Calu3 (cell line): ENCODE measurements at regions not wholly inside any gene's neighbourhood (a gene's known extent, or its start where the extent isn't known, plus 50 kb on each side); places are given as distances from the start of the nearest gene placed in this dataset.
"Not testable (repeated sequence)": the region's sequence is repeated elsewhere in the genome, so short reads cannot be mapped to it uniquely, and the experiment has no call there.

Experiments used
- BruUV-seq: library from RNA; stranded (reverse); fragments of 400-500 nt; replicated peaks from 2 replicates; lab custom pipeline; 2021; lab: Mats Ljungman, UMichigan
- CTCF ChIA-PET: fragments of 300-600 bp; sonication (Branson Sonifier 250); formaldehyde crosslinking; loops from one replicate; lab custom pipeline; 2022; ENCODE audit warnings: antibody characterized with exemption; lab: Charles Lee
- DNase-seq: peaks from one replicate; pipeline ENCODE4 v3.0.0; 2022
- H3K27ac Mint-ChIP-seq: one replicate; pipeline ENCODE4 v1.8.0; 2022; ENCODE audit warnings: mixed read lengths; ENCODE audit not compliant: unreplicated experiment
- H3K27me3 Mint-ChIP-seq: one replicate; pipeline ENCODE4 v1.8.0; 2022; ENCODE audit warnings: mixed read lengths; ENCODE audit not compliant: unreplicated experiment
- H3K36me3 Mint-ChIP-seq: one replicate; pipeline ENCODE4 v1.8.0; 2022; ENCODE audit warnings: mild to moderate bottlenecking, moderate library complexity, mixed read lengths; ENCODE audit not compliant: insufficient read depth, unreplicated experiment
- H3K4me1 Mint-ChIP-seq: one replicate; pipeline ENCODE4 v1.8.0; 2022; ENCODE audit warnings: mild to moderate bottlenecking, low read depth, mixed read lengths; ENCODE audit not compliant: unreplicated experiment
- H3K4me3 Mint-ChIP-seq: one replicate; pipeline ENCODE4 v1.8.0; 2022; ENCODE audit warnings: mild to moderate bottlenecking, low read depth, moderate library complexity, mixed read lengths; ENCODE audit not compliant: unreplicated experiment
- H3K9me3 Mint-ChIP-seq: one replicate; pipeline ENCODE4 v1.8.0; 2022; ENCODE audit warnings: low read depth, mixed read lengths; ENCODE audit not compliant: unreplicated experiment
- CTCF ChIP-seq: fragments of 200-600 bp; IDR thresholded peaks from one replicate; pipeline ENCODE4 v1.8.0; 2022; ENCODE audit warnings: antibody characterized with exemption; ENCODE audit not compliant: unreplicated experiment
- intact Hi-C: fragments of 100-400 bp; cut with micrococcal nuclease; formaldehyde crosslinking; loops from one replicate; pipeline ENCODE4 v1.10.0; 2022; ENCODE audit not compliant: unreplicated experiment

- Mint-ChIP-seq H3K4me3 (no peak overlapping the region), H3K36me3 (no peaks in the 10 kb centered on the region), H3K27me3 (no peaks in the 10 kb centered on the region), H3K27ac (no peak overlapping the region), H3K4me1 (no peaks in the 10 kb centered on the region), H3K9me3 (no peaks in the 10 kb centered on the region)
- DNase-seq, result no peak
- no TSS peak for BruUV-seq
- no peak for TF ChIP-seq CTCF
- intact Hi-C loops, result no loop called here
- CTCF ChIA-PET, result no interaction called here
These were observed 118.9 kb upstream of the RASGEF1B start for GRCh38 chr4:81590596-81590995.

- intact Hi-C loops, result no loop called here
- CTCF ChIA-PET, result no interaction called here
- H3K27ac Mint-ChIP-seq, result no peak overlapping the region
- no peaks in the 10 kb centered on the region for H3K9me3 Mint-ChIP-seq
- no peaks in the 10 kb centered on the region for H3K36me3 Mint-ChIP-seq
- DNase-seq, result no peak
- TF ChIP-seq CTCF, result no peak
- BruUV-seq, result no TSS peak
- H3K4me3 Mint-ChIP-seq, result no peak overlapping the region
- H3K4me1 Mint-ChIP-seq, result no peaks in the 10 kb centered on the region
- no peaks in the 10 kb centered on the region for H3K27me3 Mint-ChIP-seq
These were observed 117.6 kb upstream of the RASGEF1B start for GRCh38 chr4:81589262-81589661.

- no TSS peak for BruUV-seq
- intact Hi-C loops, result no loop called here
- DNase-seq, result no peak
- Mint-ChIP-seq H3K4me3 (no peak overlapping the region), H3K4me1 (no peaks in the 10 kb centered on the region), H3K27ac (no peak overlapping the region), H3K27me3 (no peaks in the 10 kb centered on the region), H3K9me3 (no peaks in the 10 kb centered on the region), H3K36me3 (no peaks in the 10 kb centered on the region)
- no peak for TF ChIP-seq CTCF
- CTCF ChIA-PET, result interaction anchor here (0.7 kb wide), 1 partner anchor 35 kb away, joined by 3 read pairs; no protein-coding TSS in a partner anchor
These were observed 115.0 kb upstream of the RASGEF1B start for GRCh38 chr4:81586706-81587105.

- H3K36me3 Mint-ChIP-seq, H3K4me3 Mint-ChIP-seq, BruUV-seq, intact Hi-C loops, DNase-seq, H3K27me3 Mint-ChIP-seq, H3K9me3 Mint-ChIP-seq, H3K27ac Mint-ChIP-seq: not testable (repeated sequence)
- peaks cover 28% of the 10 kb centered on the region for H3K4me1 Mint-ChIP-seq
- CTCF ChIA-PET, result interaction anchor here (0.9 kb wide), 1 partner anchor 19 kb away, joined by 3 read pairs; no protein-coding TSS in a partner anchor
These were observed 109.3 kb upstream of the RASGEF1B start for GRCh38 chr4:81580994-81581374.

GRCh38 chr4:81580346-81580993, 108.8 kb upstream of the RASGEF1B start:
- no TSS peak for BruUV-seq
- intact Hi-C loops, result no loop called here
- H3K9me3 Mint-ChIP-seq, result no peaks in the 10 kb centered on the region
- DNase-seq, result no peak
- H3K27ac Mint-ChIP-seq, result no peak overlapping the region
- peaks cover 28% of the 10 kb centered on the region for H3K4me1 Mint-ChIP-seq
- no peak for TF ChIP-seq CTCF
- CTCF ChIA-PET, result interaction anchor here (0.9 kb wide), 1 partner anchor 20 kb away, joined by 3 read pairs; no protein-coding TSS in a partner anchor
- H3K27me3 Mint-ChIP-seq, result no peaks in the 10 kb centered on the region
- H3K36me3 Mint-ChIP-seq, result no peaks in the 10 kb centered on the region
- no peak overlapping the region for H3K4me3 Mint-ChIP-seq
